Tongue (tissue), 1 donor: ENCODE measurements at regions not wholly inside any gene's neighbourhood (a gene's known extent, or its start where the extent isn't known, plus 50 kb on each side); places are given as distances from the start of the nearest gene placed in this dataset.
"Not testable (repeated sequence)": the region's sequence is repeated elsewhere in the genome, so short reads cannot be mapped to it uniquely, and the experiment has no call there.

Source experiments
- DNase-seq: peaks from one replicate; pipeline ENCODE4 v3.0.0-alpha.2; 2015

DNA sequence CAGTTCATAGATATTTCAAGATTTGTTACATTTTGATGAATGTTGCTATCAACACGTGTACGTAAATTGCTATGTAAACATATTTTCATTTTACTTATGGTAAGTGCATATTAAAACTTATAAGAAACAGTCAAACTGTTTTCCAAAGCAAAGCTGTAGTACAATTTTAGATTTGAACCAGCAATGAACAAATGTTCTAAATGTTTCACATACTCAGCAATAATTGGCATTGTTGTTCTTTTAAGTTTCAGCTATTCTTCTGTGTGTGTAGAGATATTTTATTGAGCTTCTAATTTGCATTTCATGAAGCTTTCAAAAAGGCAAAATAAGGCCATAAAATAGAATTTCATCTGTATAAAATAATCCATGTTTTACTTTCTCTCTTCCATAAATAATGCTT is 1433.2 kb downstream of the LRFN5 start:
- no peak for DNase-seq

DNA sequence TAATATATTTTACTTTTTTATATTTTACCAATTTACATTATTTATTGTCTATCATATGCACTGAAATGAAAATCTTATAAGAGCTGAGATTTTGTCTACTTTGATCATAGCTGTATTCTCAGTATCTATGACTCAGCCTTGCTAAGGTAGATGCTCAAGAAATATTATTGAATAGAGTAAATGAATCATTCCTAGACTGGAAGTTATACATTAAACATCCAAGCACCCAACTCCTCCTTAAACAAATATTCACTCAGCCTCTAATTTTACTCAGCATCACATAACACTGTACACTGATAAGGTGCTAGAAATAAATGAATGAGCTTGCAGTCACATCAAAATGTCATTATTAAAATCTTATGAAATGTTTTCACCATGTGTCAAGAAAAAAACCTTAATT is 1424.9 kb downstream of the LRFN5 start:
- DNase-seq = no peak

DNA sequence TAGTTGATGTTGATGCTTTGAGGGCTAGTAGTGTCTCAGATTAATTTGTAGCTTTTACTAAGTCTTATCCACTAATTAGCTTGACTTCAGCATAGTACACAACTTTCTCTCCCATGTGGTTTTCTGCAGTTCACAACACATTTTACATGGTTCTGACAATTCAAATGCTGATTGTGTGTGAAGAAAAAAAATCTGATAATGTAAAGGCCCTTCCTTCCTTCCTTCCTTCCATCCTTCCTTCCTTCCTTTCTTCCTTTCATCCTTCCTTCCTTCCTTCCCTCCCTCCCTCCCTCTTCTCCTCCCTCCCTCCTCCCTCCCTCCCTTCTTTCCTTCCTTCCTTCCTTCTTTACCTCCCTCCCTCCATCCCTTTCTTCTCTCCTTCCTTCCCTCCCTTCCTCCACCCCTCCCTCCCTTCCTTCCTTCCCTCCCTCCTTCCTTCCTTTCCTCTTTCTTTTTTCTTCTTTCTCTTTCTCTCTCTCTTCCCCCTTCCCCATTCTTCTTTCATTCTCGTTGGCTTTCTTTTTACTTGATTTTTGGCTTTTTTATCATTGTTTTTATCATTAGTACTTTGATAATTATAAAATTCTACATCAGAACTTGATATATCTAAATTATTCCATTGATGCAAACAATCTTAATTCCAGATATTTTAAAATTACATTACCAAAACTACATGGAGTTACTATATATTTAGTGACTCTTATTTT is 1415.6 kb downstream of the LRFN5 start:
- DNase-seq = no peak

DNA sequence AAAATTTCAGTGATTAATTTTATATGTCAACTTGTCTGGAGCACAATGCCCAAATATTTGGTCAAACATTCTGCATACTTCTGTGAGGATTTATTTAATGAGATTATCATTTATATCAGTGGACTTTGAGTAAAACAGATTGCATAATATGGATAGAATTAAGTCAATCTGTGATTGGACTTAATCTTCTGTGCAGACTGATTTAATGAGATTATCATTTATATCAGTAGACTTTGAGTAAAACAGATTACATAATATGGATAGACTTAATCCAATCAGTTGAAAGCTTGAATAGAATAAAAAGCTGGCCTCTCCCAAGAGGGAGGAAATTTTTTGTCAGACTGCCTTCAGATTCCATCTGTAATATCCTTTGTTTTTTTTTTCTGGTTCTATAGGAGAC is 1413.2 kb downstream of the LRFN5 start:
- no peak for DNase-seq

DNA sequence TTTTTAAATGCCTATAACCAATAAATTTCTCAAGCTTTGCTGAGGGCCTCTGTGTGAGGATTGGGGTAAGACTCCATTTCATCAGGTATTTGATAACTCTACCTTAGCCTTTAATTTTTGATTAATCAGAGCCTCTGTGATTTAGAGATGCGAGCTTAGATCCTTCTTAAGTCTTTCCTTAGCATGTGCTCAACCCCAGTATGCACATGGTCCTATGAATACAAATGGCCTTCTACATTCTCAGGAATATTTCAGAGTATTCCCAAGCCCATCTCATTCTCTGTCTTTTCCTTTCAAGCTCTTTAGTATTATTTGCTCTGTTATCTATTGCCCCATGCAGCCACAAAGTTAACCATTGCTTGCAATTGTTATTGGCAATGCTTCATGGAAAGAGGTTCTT is 1407.7 kb downstream of the LRFN5 start:
- DNase-seq = no peak

DNA sequence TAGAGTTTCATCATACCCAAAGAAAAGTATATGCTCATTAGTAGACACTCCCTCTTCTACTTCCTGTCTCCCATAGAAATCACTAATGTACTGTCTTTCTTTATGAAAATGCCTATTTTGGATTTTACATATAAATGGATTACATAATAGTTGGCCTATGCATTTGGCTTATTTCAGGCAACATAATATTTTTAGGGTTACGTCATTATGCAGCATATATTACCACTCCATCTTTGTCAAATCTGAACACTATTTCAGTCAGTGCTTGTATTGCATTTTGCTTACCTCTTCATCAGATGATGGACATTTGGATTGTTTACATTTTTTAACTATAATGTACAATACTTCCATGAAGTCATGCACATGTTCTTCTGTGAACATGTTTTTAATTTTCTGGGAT is 1406.1 kb downstream of the LRFN5 start:
- DNase-seq = no peak

DNA sequence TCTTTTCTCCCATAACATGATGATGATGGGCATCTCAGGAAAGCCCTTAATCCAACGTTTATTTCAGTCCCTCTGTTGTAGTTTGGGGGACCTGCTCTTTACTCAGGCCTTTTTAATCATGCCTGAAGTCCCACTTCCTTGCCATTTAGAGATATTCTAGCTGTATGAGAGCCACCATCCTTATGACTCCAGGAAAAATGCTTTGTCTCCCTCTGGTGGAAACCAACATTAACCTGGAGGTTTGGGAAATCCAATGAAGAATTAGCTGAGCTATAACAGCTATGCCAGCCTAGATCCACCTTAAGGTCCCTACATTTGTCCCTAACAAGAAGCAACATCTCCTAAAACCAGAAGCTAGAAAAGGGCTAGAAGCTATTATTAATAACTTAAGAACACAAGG is 1399.1 kb downstream of the LRFN5 start:
- DNase-seq = no peak

DNA sequence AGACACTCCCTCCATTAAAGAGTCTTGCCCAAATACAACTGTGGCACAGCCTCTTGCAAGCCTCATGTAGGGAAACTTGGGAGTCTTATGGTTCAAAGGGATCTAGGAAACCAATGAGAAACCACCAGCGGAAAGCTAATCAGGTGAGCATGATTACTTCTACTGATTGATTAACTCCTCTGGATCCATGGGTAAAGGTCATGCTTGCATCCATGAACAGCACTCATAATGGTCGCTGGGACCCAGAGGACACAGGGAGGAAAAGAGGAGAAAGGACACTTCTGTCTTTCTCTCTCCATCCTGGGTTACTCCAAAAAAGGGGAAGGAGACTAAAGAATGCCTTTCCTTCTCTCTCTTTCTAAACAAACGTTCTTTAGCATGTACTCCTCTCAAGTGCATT is 1397.2 kb downstream of the LRFN5 start:
- no peak for DNase-seq

DNA sequence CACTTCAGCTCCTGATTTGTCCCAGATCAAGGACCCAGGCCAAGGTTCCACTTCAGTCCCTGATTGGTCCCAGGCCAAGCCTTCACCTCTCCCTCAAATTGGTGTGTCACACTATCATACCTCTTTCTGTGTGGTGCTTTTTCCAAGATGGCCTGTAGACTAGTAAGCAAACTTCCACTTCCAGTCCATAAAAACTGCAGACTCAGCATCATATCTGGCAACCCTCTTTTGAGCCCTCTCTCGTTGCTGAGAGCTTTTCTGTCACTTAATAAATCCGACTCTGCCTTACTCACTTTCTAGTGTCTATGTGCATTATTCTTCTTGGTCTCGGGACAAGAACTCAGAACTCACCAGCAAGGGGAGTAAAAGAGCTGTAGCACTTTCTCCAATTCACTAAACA is 1395.1 kb downstream of the LRFN5 start:
- DNase-seq = no peak

DNA sequence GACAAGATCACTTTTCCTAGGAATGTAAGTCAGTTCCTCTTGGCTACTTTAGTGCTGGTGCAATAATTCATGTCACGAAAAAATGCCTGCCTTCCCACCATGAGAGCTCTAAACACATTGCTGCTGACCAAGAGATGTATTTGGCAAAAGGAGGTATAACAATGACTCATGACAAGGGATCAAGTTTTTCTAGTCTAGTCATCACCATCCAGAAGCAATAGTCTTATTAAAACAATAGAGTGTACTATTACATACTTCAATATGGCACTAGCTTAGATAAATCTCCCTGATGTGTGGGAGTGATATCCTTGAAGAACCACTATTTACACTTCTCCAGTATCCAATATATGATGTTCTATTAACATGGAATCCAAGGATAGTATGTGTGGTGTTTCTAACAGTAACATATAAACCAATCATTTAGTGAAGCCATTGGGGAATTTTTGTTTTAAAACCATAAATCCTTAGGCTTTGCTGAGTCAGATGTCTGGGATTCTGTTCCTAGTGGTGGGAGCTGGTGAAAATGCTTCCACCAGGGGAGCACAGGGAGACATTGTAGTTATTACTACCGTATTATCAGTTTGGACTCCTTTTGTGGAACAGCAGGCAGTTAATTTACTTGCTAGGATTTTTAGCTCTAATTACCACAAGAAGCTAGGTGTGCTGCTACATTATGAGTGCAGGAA is 1387.5 kb downstream of the LRFN5 start:
- DNase-seq = no peak

DNA sequence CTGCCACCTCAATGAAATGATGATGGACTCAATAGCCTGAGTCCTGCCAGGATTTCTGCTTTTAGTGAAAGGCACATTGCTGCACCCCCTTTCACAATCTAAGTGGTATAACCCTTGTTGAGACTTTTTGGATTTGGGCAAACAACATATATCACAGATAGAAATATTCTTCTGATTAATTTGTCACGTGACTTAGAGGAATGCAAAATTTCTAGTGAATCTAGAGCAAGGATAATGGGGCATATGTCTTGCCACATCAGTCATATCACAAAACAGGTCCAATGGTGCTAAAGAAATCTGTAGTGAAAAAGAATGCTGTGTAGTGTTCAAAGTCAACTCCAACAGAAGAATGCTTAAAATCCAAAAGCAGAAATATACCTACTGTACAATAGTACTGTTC is 1386.3 kb downstream of the LRFN5 start:
- no peak for DNase-seq

DNA sequence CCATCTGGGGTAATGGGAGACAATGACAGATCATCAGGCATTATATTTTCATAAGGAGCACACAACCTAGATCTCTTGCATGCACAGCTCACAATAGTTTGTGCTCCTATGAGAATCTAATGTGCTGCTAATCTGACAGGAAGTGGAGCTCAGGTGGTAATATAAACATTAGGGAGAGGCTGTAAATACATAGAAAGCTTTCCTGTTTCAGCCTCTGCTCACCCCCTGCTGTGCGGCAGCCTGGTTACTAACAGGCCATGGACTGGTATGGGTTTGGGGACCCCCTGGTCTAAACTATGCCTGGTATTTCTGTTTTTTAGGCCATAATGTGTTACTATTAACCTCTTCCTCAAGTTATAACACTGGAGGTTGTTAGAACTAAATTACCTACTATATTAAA is 1373.7 kb downstream of the LRFN5 start:
- no peak for DNase-seq

DNA sequence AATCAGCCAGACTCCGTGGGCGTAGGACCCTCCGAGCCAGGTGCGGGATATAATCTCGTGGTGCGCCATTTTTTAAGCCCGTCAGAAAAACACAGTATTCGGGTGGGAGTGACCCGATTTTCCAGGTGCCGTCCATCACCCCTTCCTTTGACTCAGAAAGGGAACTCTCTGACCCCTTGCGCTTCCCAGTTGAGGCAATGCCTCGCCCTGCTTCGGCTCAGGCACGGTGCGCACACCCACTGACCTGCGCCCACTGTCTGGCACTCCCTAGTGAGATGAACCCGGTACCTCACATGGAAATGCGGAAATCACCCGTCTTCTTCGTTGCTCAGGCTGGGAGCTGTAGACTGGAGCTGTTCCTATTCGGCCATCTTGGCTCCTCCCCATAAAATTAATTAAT is 1366.5 kb downstream of the LRFN5 start:
- DNase-seq = not testable (repeated sequence)

DNA sequence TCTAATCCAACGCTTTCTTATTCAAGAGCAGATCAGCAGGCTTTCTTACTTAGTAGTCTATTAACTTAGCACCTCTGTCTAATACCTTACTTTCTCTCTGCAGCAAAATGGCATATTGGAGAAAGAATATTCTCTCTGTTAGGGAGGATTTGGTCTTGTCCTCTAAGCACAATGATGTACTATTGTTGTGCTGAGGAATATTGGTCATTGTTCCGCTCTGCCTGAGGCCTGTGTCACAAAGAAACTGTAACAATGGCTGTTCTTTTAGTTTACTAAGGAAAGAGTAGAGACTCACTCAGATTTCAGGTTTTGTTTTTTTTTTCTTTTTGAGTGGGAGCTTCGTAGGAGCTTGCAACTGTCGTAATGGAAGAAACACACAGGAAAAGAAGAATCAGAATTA is 1358.8 kb downstream of the LRFN5 start:
- no peak for DNase-seq

DNA sequence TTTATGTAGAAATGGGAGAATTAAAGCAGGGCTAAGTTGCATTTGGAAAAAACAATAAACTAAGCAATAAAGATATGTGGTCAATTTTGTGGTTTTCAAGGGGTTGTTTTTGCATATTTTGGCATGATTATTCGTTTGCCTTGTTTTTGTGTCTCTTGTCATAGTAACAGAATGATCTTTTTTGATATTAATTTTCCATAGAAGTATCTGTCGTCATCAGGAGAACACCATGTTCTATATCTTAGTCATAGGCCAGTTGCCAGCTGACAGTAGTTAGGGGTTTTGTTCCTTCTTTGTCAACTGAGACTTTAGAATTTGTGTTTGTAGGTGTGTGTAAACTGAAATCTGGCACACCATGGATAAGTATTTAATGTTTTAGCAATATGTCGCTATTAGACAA is 1354.8 kb downstream of the LRFN5 start:
- DNase-seq = no peak

DNA sequence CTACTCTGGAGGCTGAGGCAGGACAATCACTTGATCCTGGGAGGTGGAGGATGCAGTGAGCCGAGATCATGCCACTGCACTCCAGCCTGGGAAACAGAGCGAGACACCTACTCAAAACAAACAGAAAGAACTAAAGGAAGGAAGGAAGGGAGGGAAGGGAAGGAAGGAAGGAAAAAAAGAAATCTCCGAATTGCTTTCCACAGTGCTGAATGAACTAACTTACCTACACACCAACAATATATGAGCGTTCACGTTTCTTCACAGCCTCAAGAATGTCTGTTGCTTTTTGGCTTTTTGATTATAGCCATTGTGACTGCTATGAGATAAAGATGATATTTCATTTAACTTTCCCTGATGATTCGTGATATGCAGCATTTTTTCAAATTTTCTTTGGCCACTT is 1343.7 kb downstream of the LRFN5 start:
- no peak for DNase-seq

DNA sequence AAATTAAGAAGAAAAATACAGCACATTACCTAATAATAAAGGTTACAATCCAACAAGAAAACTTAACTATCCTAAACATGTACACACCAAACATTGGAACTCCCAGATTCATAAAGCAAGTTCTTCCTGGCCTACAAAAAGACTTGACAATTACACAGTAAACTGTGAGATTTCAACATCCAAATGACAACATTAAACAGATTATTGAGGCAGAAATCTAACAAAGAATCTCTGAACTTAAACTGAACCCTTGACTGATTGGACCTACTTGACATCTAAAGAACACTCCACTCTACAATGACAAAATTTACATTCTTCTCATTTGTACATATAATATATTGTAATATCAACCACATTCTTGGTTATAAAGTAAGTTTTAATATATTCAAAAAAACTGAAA is 1341.3 kb downstream of the LRFN5 start:
- DNase-seq = no peak

DNA sequence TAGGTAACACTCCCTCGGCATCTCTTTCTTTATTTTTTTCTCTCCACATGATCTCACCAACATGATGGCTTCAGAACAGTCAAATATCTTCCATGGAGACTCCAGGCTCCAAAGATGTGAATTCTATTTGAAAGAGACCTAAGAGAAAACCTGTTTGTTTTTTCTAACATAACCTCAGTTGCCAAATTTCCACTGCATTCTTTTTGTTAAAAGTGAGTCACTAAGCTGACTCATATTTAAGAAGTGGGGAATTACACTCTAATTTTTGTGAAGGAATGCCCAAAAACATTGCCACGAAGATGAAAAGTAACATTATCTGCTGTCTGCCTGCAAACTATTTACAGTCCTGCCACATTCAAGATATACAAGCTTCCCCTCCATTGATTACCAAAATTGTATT is 1337.6 kb downstream of the LRFN5 start:
- DNase-seq = no peak

DNA sequence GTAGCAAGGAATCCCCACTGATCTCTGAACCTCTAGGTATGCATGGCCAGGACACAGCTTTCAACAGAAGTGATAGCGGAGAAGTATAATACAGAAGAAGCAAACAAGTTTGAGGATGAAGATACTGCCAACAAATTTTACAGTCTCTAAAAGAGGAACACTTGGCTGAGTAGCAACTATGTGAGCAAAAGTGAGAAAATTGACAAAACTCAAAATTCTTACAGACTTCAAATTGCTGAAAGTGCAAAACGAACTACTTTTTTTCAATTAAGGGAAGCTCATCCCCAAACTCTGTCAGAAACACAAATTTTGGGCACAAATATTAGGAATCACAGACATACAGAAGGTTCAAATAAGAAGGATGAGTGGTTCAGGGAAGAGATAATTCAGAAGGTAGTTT is 1324.6 kb downstream of the LRFN5 start:
- no peak for DNase-seq

DNA sequence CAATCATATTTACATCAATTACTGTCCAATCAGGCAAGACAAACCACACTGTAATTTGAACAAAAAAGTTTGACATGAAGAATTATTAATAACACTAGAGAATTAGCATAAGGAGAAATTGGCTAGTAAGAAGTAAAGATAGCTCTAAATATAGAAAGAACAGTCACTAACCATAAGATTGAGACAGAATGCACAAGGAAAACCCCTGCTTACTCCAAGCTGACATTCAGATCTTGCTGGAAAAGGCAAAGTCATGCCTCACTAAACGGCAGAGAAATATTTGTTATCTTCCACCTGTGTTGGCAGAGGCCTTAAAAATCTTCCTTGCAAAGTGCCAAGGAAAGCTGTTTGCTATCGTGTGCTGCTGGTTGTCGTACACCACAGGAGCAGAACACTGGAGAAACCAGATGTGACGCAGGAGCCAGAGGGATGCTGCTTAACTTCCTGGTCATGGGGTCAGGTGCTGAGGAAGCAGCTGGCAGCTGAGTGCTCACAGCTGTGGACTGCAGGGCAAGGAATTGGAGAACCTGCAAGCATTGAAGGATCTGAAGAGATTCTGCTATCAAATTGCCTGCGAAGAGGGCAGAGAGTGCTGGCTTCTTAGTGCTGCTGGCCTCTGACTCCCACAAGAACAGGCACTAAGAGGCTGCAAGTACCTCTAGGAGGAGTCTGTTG is 1323.3 kb downstream of the LRFN5 start:
- DNase-seq = peak; percentile 64

DNA sequence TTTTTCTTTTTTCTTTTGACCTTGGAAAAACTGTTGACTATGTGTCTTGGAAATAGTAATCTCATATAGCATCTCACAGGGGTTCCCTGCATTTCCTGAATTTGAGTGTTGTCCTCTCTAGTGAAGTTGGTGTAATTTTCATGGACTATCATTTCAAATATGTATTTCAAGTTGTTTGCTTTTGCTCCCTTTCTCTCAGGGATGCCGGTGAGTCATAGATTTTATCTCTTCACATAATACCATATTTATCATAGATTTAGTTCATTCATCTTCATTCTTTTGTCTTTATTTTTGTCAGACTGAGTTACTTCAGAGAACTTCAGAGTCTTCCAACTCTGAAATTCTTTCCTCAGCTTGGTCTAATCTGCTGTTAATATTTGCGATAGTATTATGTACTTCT is 1320.6 kb downstream of the LRFN5 start:
- DNase-seq = no peak

DNA sequence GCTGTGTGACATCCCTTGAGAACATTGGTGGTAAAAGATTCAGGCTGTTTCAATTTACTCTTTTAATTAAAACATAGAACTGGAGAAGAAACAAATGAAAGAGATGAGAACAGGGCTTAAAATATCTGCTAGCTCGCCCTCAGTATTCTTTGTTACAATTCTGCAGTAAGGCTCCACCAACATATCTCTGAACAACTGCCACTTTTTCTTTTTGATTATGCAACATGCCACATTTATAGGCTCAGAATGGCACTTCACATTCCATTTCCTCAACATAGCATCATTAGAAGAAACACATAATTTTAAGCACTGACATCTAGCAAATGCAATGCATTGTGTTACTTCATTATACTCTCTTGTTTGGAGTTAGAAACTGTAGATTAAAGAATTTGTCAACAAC is 1315.2 kb downstream of the LRFN5 start:
- no peak for DNase-seq

DNA sequence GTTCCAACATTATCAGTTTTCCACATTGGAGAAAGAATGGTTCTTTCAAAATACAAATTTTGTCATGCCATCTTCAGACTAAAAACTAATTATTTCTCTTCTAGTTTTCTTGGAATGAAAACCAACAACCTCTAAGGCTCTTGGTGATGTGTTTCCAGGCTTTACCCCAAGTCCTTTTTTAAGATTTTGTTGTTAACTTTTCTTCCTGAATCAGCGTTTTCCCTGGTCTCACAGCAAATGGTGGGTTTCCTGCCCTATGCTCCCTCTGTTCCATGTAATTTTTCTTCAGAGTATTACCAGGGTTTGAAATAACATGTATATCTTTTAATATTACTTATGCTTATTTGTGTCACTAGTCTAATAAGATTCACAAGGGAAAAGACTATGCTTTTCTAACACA is 1311.9 kb downstream of the LRFN5 start:
- DNase-seq = no peak

DNA sequence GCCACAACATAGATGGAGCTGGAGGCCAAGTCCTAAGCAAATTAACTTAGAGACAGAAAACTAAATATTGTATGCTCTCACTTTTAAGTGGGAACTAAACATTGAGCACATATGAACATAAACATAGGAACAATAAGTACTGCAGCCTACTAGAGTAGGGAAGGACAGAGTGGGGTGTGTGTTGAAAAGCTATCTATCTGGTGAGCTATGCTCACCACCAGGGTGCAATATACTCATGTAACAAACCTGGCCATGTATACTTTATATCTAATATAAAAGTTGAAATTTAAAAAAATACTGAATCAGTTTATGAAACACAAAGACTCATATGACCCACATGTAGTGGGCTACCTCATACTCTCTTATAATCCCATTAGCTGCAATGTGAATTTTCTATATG is 1305.0 kb downstream of the LRFN5 start:
- DNase-seq = no peak
